Breast epithelium (tissue), 4 donors: ENCODE measurements at regions not wholly inside any gene's neighbourhood (a gene's known extent, or its start where the extent isn't known, plus 50 kb on each side); places are given as distances from the start of the nearest gene placed in this dataset.

Source experiments
- DNase-seq, 2 donors: peaks; one replicate each; pipeline ENCODE4 v3.0.0-alpha.2; 2019; ENCODE audit warnings: low spot score in 2 of 2
- H3K27ac ChIP-seq, 2 donors: fragments of 200-600 bp; sonication (generic) in 1 of 2; one replicate each; pipeline ENCODE4 v1.5.1; 2016 to 2019; ENCODE audit warnings: mild to moderate bottlenecking in 1 of 2
- H3K27me3 ChIP-seq, 2 donors: fragments of 200-600 bp; sonication (generic) in 1 of 2; one replicate each; pipeline versions ENCODE4 v1.5.1 to v1.6.0; 2017 to 2019; ENCODE audit warnings: control low read depth in 1 of 2, mild to moderate bottlenecking in 1 of 2
- H3K36me3 ChIP-seq: fragments of 200-600 bp; one replicate; pipeline ENCODE4 v1.5.1; 2019
- H3K4me1 ChIP-seq, 2 donors: fragments of 200-600 bp; sonication (generic); one replicate each; pipeline ENCODE4 v1.5.1; 2016 to 2019; ENCODE audit warnings: control low read depth in 1 of 2
- H3K4me3 ChIP-seq, 3 donors: fragments of 200-600 bp; sonication (generic); 1 replicate in 2 of 3; 2 replicates in 1 of 3; pipeline ENCODE4 v1.5.1; 2016 to 2019; ENCODE audit warnings: mild to moderate bottlenecking in 3 of 3, moderate library complexity in 2 of 3
- H3K9me3 ChIP-seq, 2 donors: fragments of 200-600 bp; sonication (generic) in 1 of 2; one replicate each; pipeline ENCODE4 v1.5.1; 2016 to 2019; ENCODE audit warnings: control low read depth in 1 of 2
- CTCF ChIP-seq, 3 donors: fragments of 450-650 bp; IDR thresholded peaks; one replicate each; pipeline ENCODE4 v1.5.1; 2016 to 2017; ENCODE audit warnings: antibody characterized with exemption in 3 of 3, mild to moderate bottlenecking in 3 of 3, moderate library complexity in 3 of 3
- POLR2A ChIP-seq: fragments of 450-650 bp; IDR thresholded peaks from one replicate; pipeline ENCODE4 v1.6.1; 2016; ENCODE audit warnings: antibody characterized with exemption, mild to moderate bottlenecking, moderate library complexity
- POLR2AphosphoS5 ChIP-seq, 3 donors: sonication (generic); formaldehyde crosslinking; IDR thresholded peaks; one replicate each; pipeline ENCODE4 v1.6.1; 2017; ENCODE audit warnings: antibody characterized with exemption in 3 of 3
- intact Hi-C: fragments of 100-400 bp; cut with DNase I; formaldehyde crosslinking; loops from one replicate; pipeline ENCODE4 v1.15.1; 2023; ENCODE audit warnings: low total_unique reads

- no peaks in the 10 kb centered on the region for H3K4me1 ChIP-seq
- H3K27me3 ChIP-seq = no peaks in the 10 kb centered on the region
- H3K27ac ChIP-seq = no peak overlapping the region
- no peak for DNase-seq
- no peak for TF ChIP-seq POLR2A
- no peaks in the 10 kb centered on the region for H3K36me3 ChIP-seq
- H3K4me3 ChIP-seq = no peak overlapping the region
- H3K9me3 ChIP-seq = no peaks in the 10 kb centered on the region
- intact Hi-C loops = no loop called here
These were observed 57.5 kb downstream of the OSR1 start for GRCh38 chr2:19300961-19301360.

GRCh38 chr2:19299522-19299921 is 58.9 kb downstream of the OSR1 start:
- H3K4me1 ChIP-seq = no peaks in the 10 kb centered on the region
- H3K27me3 ChIP-seq = no peaks in the 10 kb centered on the region
- H3K9me3 ChIP-seq = no peaks in the 10 kb centered on the region
- no peak overlapping the region for H3K4me3 ChIP-seq
- no peak for TF ChIP-seq POLR2AphosphoS5 (IDR thresholded peaks at IDR 0.05)
- no peak for TF ChIP-seq POLR2A
- no peak for TF ChIP-seq CTCF (IDR thresholded peaks at IDR 0.05)
- intact Hi-C loops = no loop called here
- H3K36me3 ChIP-seq = no peaks in the 10 kb centered on the region
- DNase-seq = no peak
- peak overlapping the region; percentile 43 to 46 for H3K27ac ChIP-seq

- Histone ChIP-seq H3K36me3 (no peaks in the 10 kb centered on the region), H3K27ac (peak overlapping the region; percentile 43 to 46), H3K4me3 (no peak overlapping the region), H3K9me3 (no peaks in the 10 kb centered on the region), H3K4me1 (no peaks in the 10 kb centered on the region), H3K27me3 (no peaks in the 10 kb centered on the region)
- intact Hi-C loops = no loop called here
- DNase-seq = no peak
- TF ChIP-seq POLR2A = no peak
- no peak for TF ChIP-seq CTCF (IDR thresholded peaks at IDR 0.05)
- TF ChIP-seq POLR2AphosphoS5 (IDR thresholded peaks at IDR 0.05) = no peak
These were observed 59.4 kb downstream of the OSR1 start for GRCh38 chr2:19299032-19299431.

GRCh38 chr2:19297716-19298115 is 60.7 kb downstream of the OSR1 start:
- TF ChIP-seq POLR2AphosphoS5 (IDR thresholded peaks at IDR 0.05) = no peak
- no peak for TF ChIP-seq POLR2A
- no peak for TF ChIP-seq CTCF (IDR thresholded peaks at IDR 0.05)
- H3K4me1 ChIP-seq = no peaks in the 10 kb centered on the region
- intact Hi-C loops = no loop called here
- H3K36me3 ChIP-seq = no peaks in the 10 kb centered on the region
- no peak for DNase-seq
- no peaks in the 10 kb centered on the region for H3K9me3 ChIP-seq
- H3K27me3 ChIP-seq = no peaks in the 10 kb centered on the region
- no peak overlapping the region for H3K4me3 ChIP-seq
- no peak overlapping the region for H3K27ac ChIP-seq

GRCh38 chr2:19295998-19296502 is 62.4 kb downstream of the OSR1 start:
- intact Hi-C loops = no loop called here

More at GRCh38 chr2:19295998-19296502, 62.4 kb downstream of the OSR1 start:
- Histone ChIP-seq H3K27ac (no peak overlapping the region), H3K4me3 (no peak overlapping the region), H3K4me1 (no peaks in the 10 kb centered on the region), H3K27me3 (no peaks in the 10 kb centered on the region), H3K9me3 (no peaks in the 10 kb centered on the region), H3K36me3 (no peaks in the 10 kb centered on the region)
- no peak for TF ChIP-seq POLR2A
- no peak for TF ChIP-seq POLR2AphosphoS5 (IDR thresholded peaks at IDR 0.05)
- TF ChIP-seq CTCF (IDR thresholded peaks at IDR 0.05) = no peak
- DNase-seq = no peak
